ENCODE measurements at regions not wholly inside any gene's neighbourhood (a gene's known extent, or its start where the extent isn't known, plus 50 kb on each side); places are given as distances from the start of the nearest gene placed in this dataset.

- H2AFZ ChIP-seq (ENCODE audit: low read length), result no peak overlapping the region
- no peak for TF ChIP-seq CTCF (conservative IDR thresholded peaks at IDR 0.05 in 1 of 2, IDR thresholded peaks at IDR 0.05 in 1 of 2; ENCODE audit: low read depth in 1 of 2, low read length in 2 of 2)
- TF ChIP-seq EZH2 (IDR thresholded peaks at IDR 0.05; ENCODE audit: low read length, missing control alignments), result no peak
- no peaks in the 10 kb centered on the region for H3K27me3 ChIP-seq (ENCODE audit: control insufficient read depth, insufficient read depth, low read length)
- H3K79me2 ChIP-seq (ENCODE audit: control insufficient read depth, insufficient read depth, low read length), result no peaks in the 10 kb centered on the region
- H3K9ac ChIP-seq (ENCODE audit: insufficient read depth, low read length), result no peak overlapping the region
- H3K9me3 ChIP-seq (ENCODE audit: control insufficient read depth, insufficient read depth, low read depth, low read length), result no peaks in the 10 kb centered on the region
- no peaks in the 10 kb centered on the region for H3K36me3 ChIP-seq (ENCODE audit: control insufficient read depth, insufficient read depth, low read length)
- no peaks in the 10 kb centered on the region for H4K20me1 ChIP-seq (ENCODE audit: control insufficient read depth, extremely low read depth, insufficient read depth, low read length)
- H3K27ac ChIP-seq (ENCODE audit: insufficient read depth, low read length), result no peak overlapping the region
- no peak overlapping the region for H3K4me3 ChIP-seq (replicated peaks in 1 of 4; ENCODE audit: control extremely low read depth in 1 of 4, insufficient read depth in 1 of 4, low read depth in 3 of 4, low read length in 4 of 4)
- no peak for DNase-seq (ENCODE audit: low read depth in 2 of 2)
- no peak overlapping the region for H3K4me2 ChIP-seq (ENCODE audit: extremely low read depth, insufficient read depth, low read length)
- no peaks in the 10 kb centered on the region for H3K4me1 ChIP-seq (ENCODE audit: control insufficient read depth, extremely low read depth, insufficient read depth, low read length)
These were observed 93.6 kb downstream of the LIPG start for GRCh38 chr18:49655266-49656072.

GRCh38 chr18:49654347-49654746 lies 92.5 kb downstream of the LIPG start:
- no peak for DNase-seq (ENCODE audit: low read depth in 2 of 2)
- Histone ChIP-seq H3K4me3 (replicated peaks in 1 of 4; ENCODE audit: control extremely low read depth in 1 of 4, insufficient read depth in 1 of 4, low read depth in 3 of 4, low read length in 4 of 4) (no peak overlapping the region), H4K20me1 (ENCODE audit: control insufficient read depth, extremely low read depth, insufficient read depth, low read length) (no peaks in the 10 kb centered on the region), H3K27ac (ENCODE audit: insufficient read depth, low read length) (no peak overlapping the region), H3K4me2 (ENCODE audit: extremely low read depth, insufficient read depth, low read length) (no peak overlapping the region), H3K79me2 (ENCODE audit: control insufficient read depth, insufficient read depth, low read length) (no peaks in the 10 kb centered on the region), H3K9ac (ENCODE audit: insufficient read depth, low read length) (no peak overlapping the region), H3K4me1 (ENCODE audit: control insufficient read depth, extremely low read depth, insufficient read depth, low read length) (no peaks in the 10 kb centered on the region), H3K36me3 (ENCODE audit: control insufficient read depth, insufficient read depth, low read length) (no peaks in the 10 kb centered on the region), H2AFZ (ENCODE audit: low read length) (no peak overlapping the region), H3K9me3 (ENCODE audit: control insufficient read depth, insufficient read depth, low read depth, low read length) (no peaks in the 10 kb centered on the region), H3K27me3 (ENCODE audit: control insufficient read depth, insufficient read depth, low read length) (no peaks in the 10 kb centered on the region)
- no peak for TF ChIP-seq EZH2 (IDR thresholded peaks at IDR 0.05; ENCODE audit: low read length, missing control alignments)
- no peak for TF ChIP-seq CTCF (conservative IDR thresholded peaks at IDR 0.05 in 1 of 2, IDR thresholded peaks at IDR 0.05 in 1 of 2; ENCODE audit: low read depth in 1 of 2, low read length in 2 of 2)

GRCh38 chr18:49652881-49653724 lies 91.2 kb downstream of the LIPG start:
- H3K4me3 ChIP-seq (replicated peaks in 1 of 4; ENCODE audit: control extremely low read depth in 1 of 4, insufficient read depth in 1 of 4, low read depth in 3 of 4, low read length in 4 of 4), result peak overlapping the region in 1 of 4 experiments; percentile 23
- H4K20me1 ChIP-seq (ENCODE audit: control insufficient read depth, extremely low read depth, insufficient read depth, low read length), result no peaks in the 10 kb centered on the region
- H3K9me3 ChIP-seq (ENCODE audit: control insufficient read depth, insufficient read depth, low read depth, low read length), result no peaks in the 10 kb centered on the region
- no peaks in the 10 kb centered on the region for H3K27me3 ChIP-seq (ENCODE audit: control insufficient read depth, insufficient read depth, low read length)
- H3K4me1 ChIP-seq (ENCODE audit: control insufficient read depth, extremely low read depth, insufficient read depth, low read length), result no peaks in the 10 kb centered on the region
- no peaks in the 10 kb centered on the region for H3K36me3 ChIP-seq (ENCODE audit: control insufficient read depth, insufficient read depth, low read length)
- peak overlapping the region; percentile 59 for H3K4me2 ChIP-seq (ENCODE audit: extremely low read depth, insufficient read depth, low read length)
- no peaks in the 10 kb centered on the region for H3K79me2 ChIP-seq (ENCODE audit: control insufficient read depth, insufficient read depth, low read length)
- no peak overlapping the region for H3K9ac ChIP-seq (ENCODE audit: insufficient read depth, low read length)
- no peak overlapping the region for H3K27ac ChIP-seq (ENCODE audit: insufficient read depth, low read length)
- TF ChIP-seq EZH2 (IDR thresholded peaks at IDR 0.05; ENCODE audit: low read length, missing control alignments) (no peak), CTCF (conservative IDR thresholded peaks at IDR 0.05 in 1 of 2, IDR thresholded peaks at IDR 0.05 in 1 of 2; ENCODE audit: low read depth in 1 of 2, low read length in 2 of 2) (no peak)
- peak overlapping the region; percentile 67 for H2AFZ ChIP-seq (ENCODE audit: low read length)
- DNase-seq (ENCODE audit: low read depth in 2 of 2), result no peak
